MM.1S (cell line): ENCODE measurements at regions not wholly inside any gene's neighbourhood (a gene's known extent, or its start where the extent isn't known, plus 50 kb on each side); places are given as distances from the start of the nearest gene placed in this dataset.

ENCODE experiments used
- CTCF ChIP-seq: fragments of 300-600 bp; sonication (generic); IDR thresholded peaks from 2 replicates; pipeline ENCODE4 v1.5.1; 2016; ENCODE audit warnings: antibody characterized with exemption, low read length, mixed read lengths
- EZH2 ChIP-seq: fragments of 300-600 bp; sonication (generic); optimal IDR thresholded peaks from 2 replicates; pipeline ENCODE3; 2017; ENCODE audit warnings: low read depth, mild to moderate bottlenecking, antibody characterized with exemption, low read length, mixed read lengths
- EZH2phosphoT487 ChIP-seq: fragments of 300-600 bp; sonication (generic); IDR thresholded peaks from 2 replicates; pipeline ENCODE4 v1.6.1; 2018; ENCODE audit warnings: antibody characterized with exemption, low read length

GRCh38 chr2:228545748-228546145, 364.3 kb upstream of the SPHKAP start:
- TF ChIP-seq CTCF (no peak), EZH2phosphoT487 (no peak), EZH2 (no peak)
